ENCODE measurements at regions not wholly inside any gene's neighbourhood (a gene's known extent, or its start where the extent isn't known, plus 50 kb on each side); places are given as distances from the start of the nearest gene placed in this dataset.

DNA sequence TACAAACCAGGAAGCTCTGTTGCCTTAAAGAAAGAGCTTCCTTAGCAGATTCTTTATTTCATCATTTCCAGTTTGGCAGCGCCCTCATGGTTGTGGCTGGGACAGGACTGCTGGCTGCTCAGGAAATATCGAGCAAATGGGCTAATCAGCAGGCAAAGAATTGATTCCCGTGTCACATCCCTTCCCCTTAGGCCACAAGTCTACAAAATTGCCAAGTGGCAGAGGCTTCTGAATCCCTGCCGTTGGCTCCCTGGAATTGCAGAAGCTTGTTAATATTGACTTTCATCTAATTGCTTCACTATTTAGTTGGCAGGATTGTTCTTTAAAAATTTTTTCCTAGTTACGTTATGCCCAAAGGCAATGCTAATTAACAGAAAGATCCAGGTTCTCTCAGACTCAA, 456.3 kb upstream of the ERCC4 start:
- DNase-seq, result no peak
- H3K27ac ChIP-seq, result no peak overlapping the region
- H3K4me1 ChIP-seq, result no peaks in the 10 kb centered on the region
- no peaks in the 10 kb centered on the region for H3K9me3 ChIP-seq
- intact Hi-C loops (cut with DNase I; ENCODE audit: low total_unique reads), result no loop called here
- no peaks in the 10 kb centered on the region for H3K27me3 ChIP-seq
- H3K4me3 ChIP-seq, result no peak overlapping the region
- H3K36me3 ChIP-seq, result no peaks in the 10 kb centered on the region
- TF ChIP-seq CTCF (IDR thresholded peaks at IDR 0.05) (no peak), POLR2A (IDR thresholded peaks at IDR 0.05) (no peak)

GRCh38 chr16:13471036-13471435, 448.9 kb upstream of the ERCC4 start:
- DNase-seq, result no peak
- no peaks in the 10 kb centered on the region for H3K36me3 ChIP-seq
- no peak overlapping the region for H3K27ac ChIP-seq
- no peaks in the 10 kb centered on the region for H3K9me3 ChIP-seq
- no peaks in the 10 kb centered on the region for H3K4me1 ChIP-seq
- H3K27me3 ChIP-seq, result no peaks in the 10 kb centered on the region
- H3K4me3 ChIP-seq, result no peak overlapping the region
- no peak for TF ChIP-seq POLR2A (IDR thresholded peaks at IDR 0.05)
- TF ChIP-seq CTCF (IDR thresholded peaks at IDR 0.05), result no peak
- intact Hi-C loops (cut with DNase I; ENCODE audit: low total_unique reads), result no loop called here

GRCh38 chr16:13478991-13479390, 441.0 kb upstream of the ERCC4 start:
- no peak overlapping the region for H3K27ac ChIP-seq
- no peak overlapping the region for H3K4me3 ChIP-seq
- TF ChIP-seq POLR2A (IDR thresholded peaks at IDR 0.05) (no peak), CTCF (IDR thresholded peaks at IDR 0.05) (no peak)

DNA sequence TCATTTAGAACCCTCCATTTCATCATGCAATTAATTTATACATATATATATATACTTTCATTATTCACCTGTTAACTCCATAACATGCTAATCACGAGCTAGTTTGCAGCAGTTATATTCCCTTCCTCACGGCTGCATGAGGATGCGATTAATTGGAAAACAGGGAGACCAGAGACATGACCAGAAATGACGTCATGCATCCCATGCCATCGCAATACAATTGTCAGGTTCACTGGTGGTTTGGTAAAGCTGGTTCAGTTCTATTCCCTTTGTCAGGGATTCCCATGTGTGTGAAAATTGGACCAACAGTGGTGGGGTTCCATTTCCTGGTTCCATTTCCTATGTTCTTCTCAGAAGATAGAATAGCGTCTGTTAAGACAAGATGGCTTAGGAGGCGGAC, 440.4 kb upstream of the ERCC4 start:
- no peak overlapping the region for H3K27ac ChIP-seq
- TF ChIP-seq POLR2A (IDR thresholded peaks at IDR 0.05) (no peak), CTCF (IDR thresholded peaks at IDR 0.05) (no peak)
- no peaks in the 10 kb centered on the region for H3K36me3 ChIP-seq
- intact Hi-C loops (cut with DNase I; ENCODE audit: low total_unique reads), result no loop called here
- DNase-seq, result no peak
- no peak overlapping the region for H3K4me3 ChIP-seq
- no peaks in the 10 kb centered on the region for H3K27me3 ChIP-seq
- H3K4me1 ChIP-seq, result no peaks in the 10 kb centered on the region
- no peaks in the 10 kb centered on the region for H3K9me3 ChIP-seq

More at GRCh38 chr16:13478991-13479390, 441.0 kb upstream of the ERCC4 start:
- intact Hi-C loops (cut with DNase I; ENCODE audit: low total_unique reads), result no loop called here
- no peaks in the 10 kb centered on the region for H3K9me3 ChIP-seq
- no peak for DNase-seq
- no peaks in the 10 kb centered on the region for H3K36me3 ChIP-seq
- H3K4me1 ChIP-seq, result no peaks in the 10 kb centered on the region
- H3K27me3 ChIP-seq, result no peaks in the 10 kb centered on the region

DNA sequence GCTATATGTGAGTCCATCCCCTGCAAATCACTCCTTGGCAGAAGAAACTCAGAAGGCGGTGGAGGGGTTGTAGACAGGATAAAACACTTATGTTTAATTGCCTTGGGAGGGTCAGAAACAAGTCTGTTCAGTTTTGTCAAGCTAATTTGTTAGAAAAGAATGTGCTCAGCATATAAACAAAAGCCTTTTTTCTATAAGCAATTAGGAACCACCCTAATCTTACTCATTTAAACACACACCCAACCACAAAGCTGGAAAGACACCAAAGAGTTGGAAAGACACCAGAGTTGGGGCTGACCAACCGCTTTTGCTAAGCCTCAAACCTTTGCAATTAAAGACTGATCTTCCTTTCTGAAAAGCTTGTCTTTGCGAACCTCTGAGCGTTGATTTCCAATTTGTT, 439.2 kb upstream of the ERCC4 start:
- Histone ChIP-seq H3K4me3 (no peak overlapping the region), H3K27me3 (no peaks in the 10 kb centered on the region), H3K36me3 (no peaks in the 10 kb centered on the region), H3K9me3 (no peaks in the 10 kb centered on the region), H3K4me1 (no peaks in the 10 kb centered on the region), H3K27ac (no peak overlapping the region)
- DNase-seq, result no peak
- intact Hi-C loops (cut with DNase I; ENCODE audit: low total_unique reads), result no loop called here
- TF ChIP-seq POLR2A (IDR thresholded peaks at IDR 0.05) (no peak), CTCF (IDR thresholded peaks at IDR 0.05) (no peak)
